WTC11 (cell line): ENCODE measurements at regions not wholly inside any gene's neighbourhood (a gene's known extent, or its start where the extent isn't known, plus 50 kb on each side); places are given as distances from the start of the nearest gene placed in this dataset.
A peak's percentile ranks its signal among the peaks of the same experiment; 100 is the strongest.

Experiments used
- ATAC-seq: fragments of 200-7000 bp; cut with Tn5 transposase; 2 replicates; pipeline ENCODE4 v1.10.0; 2021; ENCODE audit warnings: mild to moderate bottlenecking, moderate library complexity
- CTCF ChIA-PET: fragments of 300-600 bp; sonication (Branson Sonifier 250); formaldehyde crosslinking; loops from one replicate; lab custom pipeline; 2021; ENCODE audit warnings: antibody characterized with exemption; lab: Charles Lee
- POLR2A ChIA-PET: fragments of 350-600 bp; sonication (Branson Sonifier 250); formaldehyde crosslinking; loops from one replicate; lab custom pipeline; 2021; ENCODE audit warnings: antibody characterized with exemption; lab: Charles Lee
- DNase-seq: peaks from one replicate; pipeline ENCODE4 v3.0.0; 2021; ENCODE audit warnings: low spot score
- H3K27ac Mint-ChIP-seq: 2 replicates; pipeline ENCODE4 v1.8.0; 2021; ENCODE audit warnings: mixed read lengths
- H3K27me3 Mint-ChIP-seq: 2 replicates; pipeline ENCODE4 v1.8.0; 2021; ENCODE audit warnings: low read depth, mild to moderate bottlenecking, moderate library complexity, mixed read lengths
- H3K36me3 Mint-ChIP-seq: 2 replicates; pipeline ENCODE4 v1.8.0; 2021; ENCODE audit warnings: mixed read lengths
- H3K4me1 Mint-ChIP-seq: 2 replicates; pipeline ENCODE4 v1.8.0; 2022; ENCODE audit warnings: mixed read lengths
- H3K4me3 Mint-ChIP-seq: 2 replicates; pipeline ENCODE4 v1.8.0; 2021; ENCODE audit warnings: mild to moderate bottlenecking, moderate library complexity, mixed read lengths
- H3K9me3 Mint-ChIP-seq: 2 replicates; pipeline ENCODE4 v1.8.0; 2021; ENCODE audit warnings: mixed read lengths
- ARID4B ChIP-seq: sonication (generic); formaldehyde crosslinking; IDR thresholded peaks from 2 replicates; pipeline ENCODE4 v1.8.0; 2023; ENCODE audit warnings: missing genetic modification reagents, mild to moderate bottlenecking, borderline replicate concordance
- CBFB ChIP-seq: sonication (generic); formaldehyde crosslinking; IDR thresholded peaks from 2 replicates; pipeline ENCODE4 v1.8.1; 2022; ENCODE audit warnings: mild to moderate bottlenecking, low read depth, missing genetic modification reagents
- CREB1 ChIP-seq: sonication (generic); formaldehyde crosslinking; IDR thresholded peaks from 2 replicates; pipeline ENCODE4 v1.8.0; 2023; ENCODE audit warnings: mild to moderate bottlenecking, missing genetic modification reagents
- CREM ChIP-seq: sonication (generic); formaldehyde crosslinking; IDR thresholded peaks from 2 replicates; pipeline ENCODE4 v1.8.1; 2022; ENCODE audit warnings: mild to moderate bottlenecking, missing genetic modification reagents, moderate library complexity
- CTCF ChIP-seq: fragments of 200-600 bp; IDR thresholded peaks from 2 replicates; pipeline ENCODE4 v1.8.0; 2022; ENCODE audit warnings: antibody characterized with exemption
- FOXJ3 ChIP-seq: sonication (generic); formaldehyde crosslinking; IDR thresholded peaks from 2 replicates; pipeline ENCODE4 v1.9.0; 2021; ENCODE audit warnings: missing genetic modification reagents, mild to moderate bottlenecking, borderline replicate concordance
- GABPB1 ChIP-seq: sonication (generic); formaldehyde crosslinking; IDR thresholded peaks from 2 replicates; pipeline ENCODE4 v1.8.1; 2023; ENCODE audit warnings: mild to moderate bottlenecking, missing genetic modification reagents
- NFATC4 ChIP-seq: fragments of 250-450 bp; sonication (Bioruptor Pico); IDR thresholded peaks from 2 replicates; pipeline ENCODE4 v1.9.0; 2021; ENCODE audit warnings: mild to moderate bottlenecking
- NFE2L1 ChIP-seq: sonication (generic); formaldehyde crosslinking; IDR thresholded peaks from 2 replicates; pipeline ENCODE4 v1.8.1; 2023; ENCODE audit warnings: missing genetic modification reagents
- NR1H2 ChIP-seq: sonication (generic); formaldehyde crosslinking; IDR thresholded peaks from 2 replicates; pipeline ENCODE4 v1.9.0; 2021; ENCODE audit warnings: mild to moderate bottlenecking, moderate library complexity, missing genetic modification reagents
- TCF7 ChIP-seq: sonication (generic); formaldehyde crosslinking; IDR thresholded peaks from 2 replicates; pipeline ENCODE4 v1.8.0; 2022; ENCODE audit warnings: mild to moderate bottlenecking, low read depth, missing genetic modification reagents, moderate library complexity
- USF2 ChIP-seq: sonication (generic); formaldehyde crosslinking; IDR thresholded peaks from 2 replicates; pipeline ENCODE4 v1.8.1; 2023; ENCODE audit warnings: mild to moderate bottlenecking, missing genetic modification reagents, moderate library complexity
- ZBTB43 ChIP-seq: sonication (generic); formaldehyde crosslinking; IDR thresholded peaks from 2 replicates; pipeline ENCODE4 v1.8.1; 2023; ENCODE audit warnings: mild to moderate bottlenecking, missing genetic modification reagents
- ZMAT4 ChIP-seq: fragments of 250-450 bp; sonication (Bioruptor Pico); IDR thresholded peaks from 2 replicates; pipeline ENCODE4 v1.9.0; 2021; ENCODE audit warnings: mild to moderate bottlenecking
- ZNF232 ChIP-seq: sonication (generic); formaldehyde crosslinking; IDR thresholded peaks from 2 replicates; pipeline ENCODE4 v1.8.0; 2022; ENCODE audit warnings: mild to moderate bottlenecking, missing genetic modification reagents
- ZNF416 ChIP-seq: fragments of 250-450 bp; sonication (Bioruptor Pico); IDR thresholded peaks from 2 replicates; pipeline ENCODE4 v1.9.0; 2021; ENCODE audit warnings: mild to moderate bottlenecking, inconsistent platforms
- ZSCAN18 ChIP-seq: fragments of 250-450 bp; sonication (Bioruptor Pico); IDR thresholded peaks from 2 replicates; pipeline ENCODE4 v2.1.2; 2022; ENCODE audit warnings: mild to moderate bottlenecking, moderate library complexity

GRCh38 chr5:2018390-2018724 lies 135.6 kb upstream of the IRX4 start:
- TF ChIP-seq ARID4B (no peak), CREM (no peak), CBFB (CRISPR knock-in tag) (no peak), ZSCAN18 (no peak), CREB1 (CRISPR knock-in tag) (no peak), NR1H2 (CRISPR knock-in tag) (no peak), ZMAT4 (CRISPR knock-in tag) (no peak), GABPB1 (CRISPR knock-in tag) (no peak), TCF7 (CRISPR knock-in tag) (no peak), ZNF232 (CRISPR knock-in tag) (no peak), NFE2L1 (CRISPR knock-in tag) (no peak), ZNF416 (CRISPR knock-in tag) (no peak), NFATC4 (CRISPR knock-in tag) (no peak), USF2 (CRISPR knock-in tag) (no peak), FOXJ3 (CRISPR knock-in tag) (no peak)
- H3K27me3 Mint-ChIP-seq: no peaks in the 10 kb centered on the region; the same call in 1 of the 2 replicates
- ATAC-seq: no peak
- H3K27ac Mint-ChIP-seq: no peak overlapping the region
- H3K36me3 Mint-ChIP-seq: no peaks in the 10 kb centered on the region
- no peak overlapping the region for H3K4me3 Mint-ChIP-seq
- ChIA-PET POLR2A (no interaction called here), CTCF (no interaction called here)
- H3K4me1 Mint-ChIP-seq: no peaks in the 10 kb centered on the region
- H3K9me3 Mint-ChIP-seq: no peaks in the 10 kb centered on the region
- DNase-seq: no peak

GRCh38 chr5:2017540-2018389 lies 135.0 kb upstream of the IRX4 start:
- Mint-ChIP-seq H3K9me3 (no peaks in the 10 kb centered on the region), H3K27ac (no peak overlapping the region), H3K4me3 (no peak overlapping the region), H3K36me3 (no peaks in the 10 kb centered on the region), H3K4me1 (no peaks in the 10 kb centered on the region), H3K27me3 (no peaks in the 10 kb centered on the region; the same call in 1 of the 2 replicates)
- ChIA-PET POLR2A (no interaction called here), CTCF (no interaction called here)
- DNase-seq (peak; percentile 51), ATAC-seq (peak; percentile 41; the same call in 1 of the 2 replicates)
- TF ChIP-seq CTCF (peak; percentile 50; the same call in 1 of the 2 replicates), ZBTB43 (CRISPR knock-in tag) (no peak)
